Neural progenitor cell (in vitro differentiated cells): ENCODE measurements at regions not wholly inside any gene's neighbourhood (a gene's known extent, or its start where the extent isn't known, plus 50 kb on each side); places are given as distances from the start of the nearest gene placed in this dataset.

Experiments used
- DNase-seq: peaks from one replicate; pipeline ENCODE4 v3.0.0-alpha.2; 2016; ENCODE audit warnings: low spot score
- H2AFZ ChIP-seq: fragments of 200-600 bp; sonication (generic); replicated peaks from 2 replicates; pipeline ENCODE4 v1.6.1; 2016; ENCODE audit warnings: antibody characterized with exemption
- H3F3A ChIP-seq: fragments of 200-600 bp; sonication (generic); 2 replicates; pipeline ENCODE4 v1.6.1; 2016; ENCODE audit warnings: antibody characterized with exemption, low read depth
- H3K27ac ChIP-seq: fragments of 200-600 bp; sonication (generic); 2 replicates; pipeline ENCODE4 v1.5.1; 2016; ENCODE audit warnings: mild to moderate bottlenecking
- H3K27me3 ChIP-seq: fragments of 200-600 bp; sonication (generic); 2 replicates; pipeline ENCODE4 v1.6.1; 2016; ENCODE audit warnings: mild to moderate bottlenecking, moderate library complexity
- H3K36me3 ChIP-seq: fragments of 200-600 bp; sonication (generic); 2 replicates; pipeline ENCODE4 v1.5.1; 2016
- H3K4me1 ChIP-seq: fragments of 200-600 bp; sonication (generic); 2 replicates; pipeline ENCODE4 v1.6.1; 2016; ENCODE audit warnings: mixed run types
- H3K4me2 ChIP-seq: fragments of 200-600 bp; sonication (generic); 2 replicates; pipeline ENCODE4 v1.6.1; 2016
- H3K4me3 ChIP-seq: fragments of 200-600 bp; sonication (generic); 2 replicates; pipeline ENCODE4 v1.5.1; 2016
- H3K79me2 ChIP-seq: fragments of 200-600 bp; sonication (generic); 2 replicates; pipeline ENCODE4 v1.6.1; 2016; ENCODE audit warnings: low read depth
- H3K9ac ChIP-seq: fragments of 200-600 bp; sonication (generic); 2 replicates; pipeline ENCODE4 v1.6.1; 2016
- H3K9me3 ChIP-seq: fragments of 200-600 bp; sonication (generic); 2 replicates; pipeline ENCODE4 v1.5.1; 2016; ENCODE audit warnings: low read depth
- H4K20me1 ChIP-seq: fragments of 200-600 bp; sonication (generic); 2 replicates; pipeline ENCODE4 v1.6.1; 2016; ENCODE audit warnings: low read depth
- H3K27ac Mint-ChIP-seq: 3 replicates; pipeline ENCODE4 v1.8.0; 2021; ENCODE audit warnings: mixed read lengths
- H3K27me3 Mint-ChIP-seq: 2 replicates; pipeline ENCODE4 v1.8.0; 2022; ENCODE audit warnings: low read depth, mild to moderate bottlenecking, inconsistent platforms, moderate library complexity, mixed read lengths; ENCODE audit not compliant: insufficient read depth
- H3K36me3 Mint-ChIP-seq: 3 replicates; pipeline ENCODE4 v1.8.0; 2021; ENCODE audit warnings: mixed read lengths
- H3K4me1 Mint-ChIP-seq: 3 replicates; pipeline ENCODE4 v1.8.0; 2021; ENCODE audit warnings: mixed read lengths
- H3K4me3 Mint-ChIP-seq: 3 replicates; pipeline ENCODE4 v1.8.0; 2021; ENCODE audit warnings: mild to moderate bottlenecking, moderate library complexity, mixed read lengths
- H3K9me3 Mint-ChIP-seq: 3 replicates; pipeline ENCODE4 v1.8.0; 2020; ENCODE audit warnings: mixed read lengths
- CTCF ChIP-seq: fragments of 200-600 bp; sonication (generic); IDR thresholded peaks from 2 replicates; pipeline ENCODE4 v1.5.1; 2017; ENCODE audit warnings: antibody characterized with exemption, mild to moderate bottlenecking
- EZH2 ChIP-seq: fragments of 200-600 bp; sonication (generic); IDR thresholded peaks from 2 replicates; pipeline ENCODE4 v1.6.1; 2017; ENCODE audit warnings: antibody characterized with exemption, mild to moderate bottlenecking, moderate library complexity
- EZH2phosphoT487 ChIP-seq: fragments of 200-600 bp; sonication (generic); IDR thresholded peaks from 2 replicates; pipeline ENCODE4 v1.6.1; 2017; ENCODE audit warnings: antibody characterized with exemption

GRCh38 chr14:104388011-104388521, 191.5 kb upstream of the C14orf180 start:
- Mint-ChIP-seq H3K36me3 (no peaks in the 10 kb centered on the region), H3K4me3 (no peak overlapping the region), H3K27ac (no peak overlapping the region), H3K27me3 (peaks cover 3% of the 10 kb centered on the region), H3K9me3 (no peaks in the 10 kb centered on the region), H3K4me1 (peaks cover 41% of the 10 kb centered on the region)
- Histone ChIP-seq H3K36me3 (no peaks in the 10 kb centered on the region), H3K27ac (no peak overlapping the region), H4K20me1 (no peaks in the 10 kb centered on the region), H3K9me3 (no peaks in the 10 kb centered on the region), H3F3A (no peaks in the 10 kb centered on the region), H3K4me1 (peaks cover 25% of the 10 kb centered on the region), H3K27me3 (no peaks in the 10 kb centered on the region), H2AFZ (no peak overlapping the region), H3K4me3 (no peak overlapping the region), H3K9ac (no peak overlapping the region), H3K79me2 (no peaks in the 10 kb centered on the region), H3K4me2 (no peak overlapping the region)
- TF ChIP-seq EZH2phosphoT487, result no peak
- TF ChIP-seq CTCF, result no peak
- TF ChIP-seq EZH2, result no peak
- no peak for DNase-seq

- Mint-ChIP-seq H3K4me3 (no peak overlapping the region), H3K27ac (no peak overlapping the region), H3K27me3 (peaks cover 3% of the 10 kb centered on the region), H3K4me1 (peaks cover 36% of the 10 kb centered on the region), H3K9me3 (no peaks in the 10 kb centered on the region), H3K36me3 (no peaks in the 10 kb centered on the region)
- H3K27ac ChIP-seq, result no peak overlapping the region
- no peaks in the 10 kb centered on the region for H3K36me3 ChIP-seq
- no peaks in the 10 kb centered on the region for H3K27me3 ChIP-seq
- no peak overlapping the region for H3K4me3 ChIP-seq
- no peaks in the 10 kb centered on the region for H3F3A ChIP-seq
- no peaks in the 10 kb centered on the region for H3K9me3 ChIP-seq
- TF ChIP-seq CTCF (no peak), EZH2 (no peak), EZH2phosphoT487 (no peak)
- DNase-seq, result no peak
- no peaks in the 10 kb centered on the region for H4K20me1 ChIP-seq
- no peak overlapping the region for H3K9ac ChIP-seq
- no peak overlapping the region for H3K4me2 ChIP-seq
- peaks cover 18% of the 10 kb centered on the region for H3K4me1 ChIP-seq
- H3K79me2 ChIP-seq, result no peaks in the 10 kb centered on the region
- H2AFZ ChIP-seq, result no peak overlapping the region
Observed at GRCh38 chr14:104388541-104389325, 190.8 kb upstream of the C14orf180 start.

- no peak for TF ChIP-seq EZH2phosphoT487
- no peak for TF ChIP-seq CTCF
- Histone ChIP-seq H3K4me3 (no peak overlapping the region), H3K4me2 (no peak overlapping the region), H3K9ac (no peak overlapping the region), H3K27me3 (no peaks in the 10 kb centered on the region), H3K4me1 (peaks cover 10% of the 10 kb centered on the region), H3K36me3 (no peaks in the 10 kb centered on the region), H3K79me2 (no peaks in the 10 kb centered on the region), H3F3A (no peaks in the 10 kb centered on the region), H4K20me1 (no peaks in the 10 kb centered on the region), H3K9me3 (no peaks in the 10 kb centered on the region), H2AFZ (no peak overlapping the region), H3K27ac (no peak overlapping the region)
- DNase-seq, result no peak
- Mint-ChIP-seq H3K27me3 (peaks cover 3% of the 10 kb centered on the region), H3K4me3 (no peak overlapping the region), H3K4me1 (peaks cover 27% of the 10 kb centered on the region), H3K27ac (peak overlapping the region; percentile 48), H3K9me3 (no peaks in the 10 kb centered on the region), H3K36me3 (no peaks in the 10 kb centered on the region)
Observed at GRCh38 chr14:104389326-104390220, 190.0 kb upstream of the C14orf180 start.
